Endothelial cell of umbilical vein (primary cell): ENCODE measurements at regions not wholly inside any gene's neighbourhood (a gene's known extent, or its start where the extent isn't known, plus 50 kb on each side); places are given as distances from the start of the nearest gene placed in this dataset.

Source experiments
- BruUV-seq: library from RNA; stranded (reverse); fragments of 400-500 nt; replicated peaks from 2 replicates; lab custom pipeline; 2021; lab: Mats Ljungman, UMichigan
- CTCF ChIA-PET: fragments of 300-600, 350-600 bp; sonication (Branson Sonifier 250); formaldehyde crosslinking; loops from one replicate; lab custom pipeline; 2021; ENCODE audit warnings: antibody characterized with exemption, inconsistent platforms; lab: Charles Lee
- POLR2A ChIA-PET: fragments of 300-600, 350-600 bp; sonication (Branson Sonifier 250); formaldehyde crosslinking; loops from one replicate; lab custom pipeline; 2021; ENCODE audit warnings: antibody characterized with exemption, inconsistent platforms; lab: Charles Lee
- DNase-seq: peaks from one replicate; pipeline ENCODE4 v3.0.0-alpha.2; 2011; ENCODE audit warnings: low read depth, low spot score
- FAIRE-seq: peaks from 2 replicates; lab custom pipeline; 2011; peaks lifted over from hg19 to GRCh38; lab: Jason Lieb, UNC
- H2AFZ ChIP-seq: 2 replicates; pipeline ENCODE4 v1.6.0; 2012; ENCODE audit warnings: low read depth, low read length, control low read depth, inconsistent platforms
- H3K27ac ChIP-seq: 2 replicates; pipeline ENCODE4 v1.5.1; 2011; ENCODE audit warnings: low read depth, mild to moderate bottlenecking, control low read depth, low read length, moderate library complexity; ENCODE audit not compliant: insufficient read depth
- H3K27me3 ChIP-seq, 2 experiments: 2 replicates each; pipeline versions ENCODE4 v1.6.0 to v1.6.1; 2011; ENCODE audit warnings: low read length in 2 of 2, mixed read lengths in 1 of 2; ENCODE audit not compliant: control insufficient read depth in 2 of 2, insufficient read depth in 2 of 2
- H3K36me3 ChIP-seq, 2 experiments: 2 replicates in 1 of 2; 3 replicates in 1 of 2; pipeline ENCODE4 v1.5.1; 2011; ENCODE audit warnings: low read length in 2 of 2, mild to moderate bottlenecking in 1 of 2, moderate library complexity in 1 of 2; ENCODE audit not compliant: control insufficient read depth in 2 of 2, insufficient read depth in 2 of 2; ENCODE audit errors: extremely low read depth in 1 of 2
- H3K4me1 ChIP-seq: 3 replicates; pipeline ENCODE4 v1.5.1; 2011; ENCODE audit warnings: mild to moderate bottlenecking, low read length; ENCODE audit not compliant: control insufficient read depth, insufficient read depth; ENCODE audit errors: extremely low read depth
- H3K4me2 ChIP-seq: 2 replicates; pipeline ENCODE4 v1.6.1; 2011; ENCODE audit warnings: low read length, control low read depth, mixed read lengths; ENCODE audit not compliant: insufficient read depth
- H3K4me3 ChIP-seq, 3 experiments: fragments of 200-600 bp in 1 of 3; sonication (generic), shearing (Covaris generic) in 1 of 3; replicated peaks in 1 of 3; 2 replicates each; pipeline ENCODE4 v1.5.1; 2011 to 2016; ENCODE audit warnings: control low read depth in 3 of 3, low read length in 3 of 3, mild to moderate bottlenecking in 2 of 3, inconsistent platforms in 1 of 3, low read depth in 1 of 3, moderate library complexity in 1 of 3; ENCODE audit not compliant: insufficient read depth in 1 of 3
- H3K79me2 ChIP-seq: 2 replicates; pipeline ENCODE4 v1.6.0; 2012; ENCODE audit warnings: low read length, inconsistent platforms; ENCODE audit not compliant: control insufficient read depth, insufficient read depth
- H3K9ac ChIP-seq: replicated peaks from 2 replicates; pipeline ENCODE3; 2011; ENCODE audit warnings: low read length, control low read depth; ENCODE audit not compliant: insufficient read depth; ENCODE audit errors: extremely low read depth
- H3K9me1 ChIP-seq: replicated peaks from 3 replicates; pipeline ENCODE4 v1.6.0; 2011; ENCODE audit warnings: mild to moderate bottlenecking, low read length; ENCODE audit not compliant: control insufficient read depth, insufficient read depth; ENCODE audit errors: extremely low read depth
- H3K9me3 ChIP-seq: replicated peaks from 2 replicates; pipeline ENCODE4 v1.5.1; 2012; ENCODE audit warnings: low read length, inconsistent platforms; ENCODE audit not compliant: control insufficient read depth, insufficient read depth
- H4K20me1 ChIP-seq: replicated peaks from 2 replicates; pipeline ENCODE3; 2011; ENCODE audit warnings: mild to moderate bottlenecking, low read length; ENCODE audit not compliant: control insufficient read depth, insufficient read depth; ENCODE audit errors: extremely low read depth
- EZH2 ChIP-seq: IDR thresholded peaks from 2 replicates; pipeline ENCODE4 v1.6.1; 2012; ENCODE audit warnings: borderline replicate concordance, low read depth, mild to moderate bottlenecking, moderate library complexity, low read length, inconsistent platforms; ENCODE audit not compliant: severe bottlenecking
- FOS ChIP-seq: IDR thresholded peaks from 2 replicates; pipeline ENCODE4 v1.6.1; 2011; ENCODE audit warnings: mild to moderate bottlenecking, low read length, moderate library complexity, borderline replicate concordance; ENCODE audit not compliant: insufficient read depth
- MAX ChIP-seq: IDR thresholded peaks from 2 replicates; pipeline ENCODE4 v1.6.1; 2011; ENCODE audit not compliant: insufficient read depth, insufficient read length
- MYC ChIP-seq: IDR thresholded peaks from one replicate; pipeline ENCODE4 v1.6.1; 2011; ENCODE audit warnings: mild to moderate bottlenecking, low read depth, low read length
- POLR2A ChIP-seq: IDR thresholded peaks from 2 replicates; pipeline ENCODE4 v1.6.1; 2012; ENCODE audit warnings: low read depth, mild to moderate bottlenecking, control low read depth, low read length
- dilution Hi-C: fragments of 300-500 bp; cut with MboI; formaldehyde crosslinking; loops from one replicate; pipeline ENCODE4 v1.15.0; 2019; ENCODE audit warnings: low sequenced_read_pairs; ENCODE audit not compliant: extremely low pct_ligation_motif_present
- intact Hi-C: fragments of 100-400 bp; cut with micrococcal nuclease; formaldehyde crosslinking; loops from one replicate; pipeline ENCODE4 v1.10.0; 2022
- TF ChIP-seq, protein P1 (sequence below), 2 donors: IDR thresholded peaks; 1 replicate in 1 of 2; 2 replicates in 1 of 2; pipeline ENCODE4 v1.5.1; 2011; ENCODE audit warnings: low read length in 2 of 2, mild to moderate bottlenecking in 2 of 2, moderate library complexity in 2 of 2, control low read depth in 1 of 2, inconsistent platforms in 1 of 2, low read depth in 1 of 2; ENCODE audit not compliant: insufficient read depth in 1 of 2; ENCODE audit errors: extremely low read depth in 1 of 2

- H3K9me3 ChIP-seq, result no peaks in the 10 kb centered on the region
- BruUV-seq, result no TSS peak
- H3K9me1 ChIP-seq, result no peaks in the 10 kb centered on the region
- H3K27ac ChIP-seq, result no peak overlapping the region
- no peak overlapping the region for H3K9ac ChIP-seq
- FAIRE-seq (no peak), DNase-seq (no peak)
- POLR2A ChIA-PET, result no interaction called here
- CTCF ChIA-PET, result no interaction called here
- H2AFZ ChIP-seq, result no peak overlapping the region
- H3K27me3 ChIP-seq, result no peaks in the 10 kb centered on the region
- H3K4me2 ChIP-seq, result no peak overlapping the region
- dilution Hi-C loops, result no loop called here
- no peaks in the 10 kb centered on the region for H3K4me1 ChIP-seq
- intact Hi-C loops, result no loop called here
- TF ChIP-seq EZH2 (no peak), MYC (no peak), POLR2A (no peak), MAX (no peak), FOS (no peak)
- TF ChIP-seq, protein P1, sequence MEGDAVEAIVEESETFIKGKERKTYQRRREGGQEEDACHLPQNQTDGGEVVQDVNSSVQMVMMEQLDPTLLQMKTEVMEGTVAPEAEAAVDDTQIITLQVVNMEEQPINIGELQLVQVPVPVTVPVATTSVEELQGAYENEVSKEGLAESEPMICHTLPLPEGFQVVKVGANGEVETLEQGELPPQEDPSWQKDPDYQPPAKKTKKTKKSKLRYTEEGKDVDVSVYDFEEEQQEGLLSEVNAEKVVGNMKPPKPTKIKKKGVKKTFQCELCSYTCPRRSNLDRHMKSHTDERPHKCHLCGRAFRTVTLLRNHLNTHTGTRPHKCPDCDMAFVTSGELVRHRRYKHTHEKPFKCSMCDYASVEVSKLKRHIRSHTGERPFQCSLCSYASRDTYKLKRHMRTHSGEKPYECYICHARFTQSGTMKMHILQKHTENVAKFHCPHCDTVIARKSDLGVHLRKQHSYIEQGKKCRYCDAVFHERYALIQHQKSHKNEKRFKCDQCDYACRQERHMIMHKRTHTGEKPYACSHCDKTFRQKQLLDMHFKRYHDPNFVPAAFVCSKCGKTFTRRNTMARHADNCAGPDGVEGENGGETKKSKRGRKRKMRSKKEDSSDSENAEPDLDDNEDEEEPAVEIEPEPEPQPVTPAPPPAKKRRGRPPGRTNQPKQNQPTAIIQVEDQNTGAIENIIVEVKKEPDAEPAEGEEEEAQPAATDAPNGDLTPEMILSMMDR (IDR thresholded peaks at IDR 0.05; ENCODE audit: extremely low read depth in 1 of 2, insufficient read depth in 1 of 2, low read depth in 1 of 2, low read length in 2 of 2), result no peak
- H4K20me1 ChIP-seq, result no peaks in the 10 kb centered on the region
- no peak overlapping the region for H3K4me3 ChIP-seq
- no peaks in the 10 kb centered on the region for H3K79me2 ChIP-seq
- H3K36me3 ChIP-seq, result no peaks in the 10 kb centered on the region
These were observed 222.4 kb upstream of the ESRRG start for GRCh38 chr1:216945538-216946080.
